Activated gamma-delta T cell treated with anti-CD3 and anti-CD28 coated beads, Interleukin-2, amount 50 U/mL, for 16 hours (primary cell): ENCODE measurements at regions not wholly inside any gene's neighbourhood (a gene's known extent, or its start where the extent isn't known, plus 50 kb on each side); places are given as distances from the start of the nearest gene placed in this dataset.

Experiments
- DNase-seq: peaks from one replicate; pipeline ENCODE4 v3.0.0-alpha.2; 2020; ENCODE audit warnings: low read depth

DNA sequence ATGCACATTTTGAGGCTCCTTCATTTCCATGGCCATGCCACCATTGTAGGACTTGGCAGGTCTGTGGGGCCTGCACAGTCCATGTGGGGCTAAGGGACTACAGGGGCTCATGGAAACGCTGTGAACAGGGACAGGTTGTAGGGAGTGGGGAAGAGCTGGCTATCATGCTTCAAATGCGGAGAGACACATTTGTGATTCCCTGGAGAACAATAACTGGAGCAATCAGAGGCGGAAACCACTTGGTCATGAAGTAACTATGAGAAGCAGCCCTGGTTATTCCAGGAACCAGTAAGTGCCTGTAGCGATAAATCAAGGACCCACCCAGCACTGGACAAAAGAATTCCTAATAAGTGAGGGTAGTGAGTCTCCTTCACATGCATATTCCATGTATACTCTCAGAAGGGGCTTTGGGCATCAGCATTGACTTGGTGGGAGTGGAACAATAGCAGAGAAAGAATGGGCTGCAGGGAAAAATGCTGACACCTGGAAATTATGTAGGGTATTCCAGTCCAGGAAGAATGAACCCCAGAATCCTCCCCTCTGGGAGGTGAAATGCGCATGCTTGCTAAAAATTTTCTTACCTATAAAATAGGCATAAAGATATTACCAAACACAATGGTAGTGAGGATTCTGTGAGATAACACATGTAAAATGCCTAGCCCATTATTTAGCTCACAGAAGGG lies 251.4 kb upstream of the ROPN1 start:
- no peak for DNase-seq

DNA sequence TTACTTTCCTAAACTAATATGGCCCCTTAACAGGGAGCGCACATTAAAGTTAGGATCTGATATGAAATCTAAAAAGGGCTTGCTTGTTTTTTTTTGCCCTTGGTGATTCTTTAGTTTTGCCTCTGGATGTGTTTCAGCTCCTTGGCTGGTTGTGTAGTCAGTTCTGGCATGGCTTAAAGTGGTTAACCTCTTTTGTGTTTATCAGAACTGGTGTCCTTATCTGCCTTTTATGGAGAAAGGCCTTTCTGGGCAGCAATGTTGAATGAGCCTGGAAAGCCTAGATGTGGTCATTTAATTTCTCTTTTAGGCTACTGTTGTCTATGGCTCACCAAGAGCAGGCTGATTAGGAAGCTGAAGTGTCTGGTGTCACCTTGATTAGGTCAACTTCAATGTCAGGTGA lies 254.5 kb upstream of the ROPN1 start:
- DNase-seq: no peak

DNA sequence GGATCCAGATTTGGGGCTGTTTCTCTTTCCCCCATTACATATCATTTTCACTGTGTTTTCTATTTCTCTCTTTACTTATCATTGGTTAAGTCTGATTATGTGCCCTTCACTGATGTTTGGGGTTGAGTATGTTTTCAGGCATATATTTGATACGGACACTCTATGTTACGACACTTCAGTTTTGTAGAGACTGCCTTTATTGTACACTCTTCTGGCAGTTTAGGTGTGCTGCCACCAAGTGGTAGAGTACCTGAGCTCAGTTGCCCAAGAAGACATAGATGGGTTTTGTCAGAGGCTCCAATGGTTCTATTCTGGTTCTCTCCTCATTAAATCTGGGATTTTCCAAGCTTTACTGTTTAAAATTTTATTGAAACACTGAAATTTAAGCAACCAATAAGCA lies 255.0 kb upstream of the ROPN1 start:
- DNase-seq: no peak

DNA sequence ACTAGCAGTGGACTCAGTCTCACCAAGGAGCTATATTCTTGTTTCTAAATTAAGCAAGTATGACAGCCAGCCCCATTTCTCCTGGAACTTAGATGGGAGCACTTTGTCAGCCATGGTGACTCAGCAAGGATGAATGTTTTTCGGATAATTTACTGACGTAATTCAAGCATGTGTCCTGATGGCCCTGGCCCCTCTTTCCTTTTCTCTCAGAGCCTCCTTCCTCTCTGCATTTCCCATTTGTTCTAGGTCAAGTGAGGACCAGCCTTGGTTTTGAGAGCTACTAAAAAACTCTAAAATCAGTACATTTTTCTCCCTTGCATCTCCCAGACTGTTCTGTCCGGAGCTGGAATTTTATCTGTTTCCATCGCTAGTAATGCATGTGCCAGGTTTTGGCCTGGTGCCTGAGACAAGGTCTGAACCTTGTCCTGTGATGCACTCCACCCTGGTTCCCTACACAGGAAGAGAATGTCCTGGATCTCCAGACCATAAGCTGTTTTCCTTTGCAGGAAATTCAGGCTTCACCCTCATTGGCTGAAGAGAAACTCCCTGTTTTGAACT lies 256.6 kb upstream of the ROPN1 start:
- DNase-seq: no peak

DNA sequence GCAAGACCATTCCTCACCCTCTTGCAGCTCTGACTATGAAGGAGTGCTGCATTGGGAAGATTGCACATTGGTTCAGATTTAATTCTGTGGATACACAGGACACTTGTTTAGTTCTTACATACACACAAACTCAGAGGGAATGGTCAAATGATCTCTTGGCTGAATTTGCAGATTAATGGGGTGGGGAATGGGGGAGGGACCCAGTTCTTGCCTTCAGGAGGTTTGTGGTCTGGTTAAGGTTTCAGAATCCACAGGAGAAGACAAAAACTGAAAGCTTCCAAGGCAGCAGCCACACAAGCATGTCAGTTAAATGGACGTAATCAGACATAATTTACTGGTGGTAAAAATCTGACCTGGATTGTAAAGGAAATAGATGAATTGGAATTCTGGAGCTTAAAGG lies 257.1 kb upstream of the ROPN1 start:
- DNase-seq: no peak

DNA sequence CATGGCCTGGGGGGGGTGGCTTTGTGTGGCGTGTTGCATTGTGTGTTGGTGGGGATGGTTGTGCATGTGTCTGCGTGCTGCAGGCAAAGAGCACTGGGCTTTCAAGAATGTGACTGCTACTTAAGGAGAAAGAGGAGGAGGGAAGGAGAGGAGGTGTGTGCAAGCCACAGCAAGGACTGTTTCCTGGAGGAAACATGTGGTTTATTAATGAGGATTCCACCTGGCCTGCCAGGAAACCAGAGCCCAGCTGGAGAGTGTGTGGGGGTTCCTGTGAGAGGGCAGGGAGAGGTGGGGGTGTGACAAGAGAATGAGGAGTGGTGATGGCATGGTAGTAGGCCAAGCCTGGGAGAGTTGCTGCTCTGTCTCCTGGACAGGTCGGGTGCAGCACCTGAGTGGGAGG lies 258.1 kb upstream of the ROPN1 start:
- DNase-seq: no peak

DNA sequence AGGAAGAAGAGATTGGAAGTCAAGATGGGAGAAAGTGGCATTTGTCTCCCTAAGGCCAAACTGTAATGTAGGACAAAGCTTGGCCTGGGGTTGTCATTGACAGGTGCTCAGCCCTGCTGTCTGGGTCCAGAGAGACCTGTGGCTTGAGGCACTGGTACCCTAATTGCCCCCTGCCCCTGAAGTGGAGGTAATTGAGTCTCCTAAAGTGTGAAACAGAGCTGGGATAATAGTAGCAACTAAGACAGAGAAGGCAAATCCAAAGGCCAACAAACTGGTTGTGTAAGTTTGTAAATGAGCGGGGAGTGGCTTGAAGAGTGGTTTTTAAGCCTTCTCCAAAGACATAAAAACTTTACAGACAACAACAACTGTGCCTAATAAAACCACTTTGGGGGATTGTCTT lies 264.2 kb upstream of the ROPN1 start:
- no peak for DNase-seq

DNA sequence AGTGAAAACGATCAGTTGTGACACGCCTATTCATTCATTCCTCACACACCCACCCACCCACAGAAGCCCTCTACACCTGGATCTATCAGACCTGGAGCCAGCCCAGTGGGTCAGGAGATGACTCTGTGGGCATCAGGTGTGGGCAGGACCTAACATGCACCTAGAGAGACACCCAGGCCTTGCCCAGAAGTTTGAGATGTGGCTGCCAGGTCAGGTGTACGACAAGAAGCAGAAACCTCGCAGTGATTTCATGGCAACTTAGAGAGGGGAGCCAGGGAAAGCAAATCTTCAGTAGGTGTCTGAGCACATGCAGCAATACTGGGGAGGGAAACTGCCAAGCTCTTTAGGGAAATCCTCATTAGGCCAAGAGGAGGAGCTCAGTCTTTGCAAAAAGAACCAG lies 264.7 kb upstream of the ROPN1 start:
- no peak for DNase-seq

DNA sequence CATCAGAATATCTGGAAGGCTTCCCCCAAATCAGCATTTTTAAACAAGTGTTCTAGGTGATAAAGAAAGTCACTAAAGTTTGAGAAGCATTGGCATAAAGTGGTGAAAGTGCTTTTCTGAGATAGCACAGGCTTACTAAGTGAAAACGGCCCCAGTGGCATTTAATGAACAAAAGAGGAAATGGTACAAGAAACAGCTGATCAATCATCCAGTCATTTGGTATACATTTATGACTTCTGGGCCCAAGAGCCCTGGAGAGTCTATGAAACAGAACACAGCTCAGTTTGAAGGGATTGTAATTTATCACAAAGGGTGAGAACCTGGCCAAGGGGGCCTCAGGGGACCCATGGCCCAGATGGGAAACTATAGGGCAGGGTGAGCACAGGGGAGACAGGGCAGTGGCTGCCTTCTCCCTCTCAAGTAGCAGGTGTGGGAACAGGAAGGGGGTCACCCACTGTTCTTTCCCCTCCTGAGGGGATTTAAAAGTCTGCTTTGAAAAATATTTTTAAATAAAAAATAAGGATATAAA lies 265.5 kb upstream of the ROPN1 start:
- no peak for DNase-seq

DNA sequence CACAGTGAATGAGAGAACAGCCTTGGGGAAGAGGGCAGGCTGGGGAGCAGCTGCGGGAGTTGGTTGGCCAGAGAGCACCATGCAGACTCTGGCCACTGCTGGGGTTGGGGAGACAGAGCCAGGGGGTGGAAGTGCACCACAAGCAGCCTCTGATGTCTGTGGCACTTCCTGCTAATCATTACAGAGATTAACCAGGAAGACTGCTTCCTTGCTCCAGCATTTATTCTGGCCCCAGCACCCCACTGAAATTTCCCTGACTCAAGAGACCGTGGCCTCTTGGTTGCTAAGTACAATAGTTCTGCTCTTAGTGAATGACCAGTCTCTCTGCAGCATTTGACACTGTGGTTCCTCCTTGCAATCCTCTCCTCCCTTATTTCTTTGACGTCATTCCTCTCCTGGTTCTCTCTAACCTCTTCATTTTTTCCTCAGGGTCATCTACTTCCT lies 266.2 kb upstream of the ROPN1 start:
- DNase-seq: no peak

DNA sequence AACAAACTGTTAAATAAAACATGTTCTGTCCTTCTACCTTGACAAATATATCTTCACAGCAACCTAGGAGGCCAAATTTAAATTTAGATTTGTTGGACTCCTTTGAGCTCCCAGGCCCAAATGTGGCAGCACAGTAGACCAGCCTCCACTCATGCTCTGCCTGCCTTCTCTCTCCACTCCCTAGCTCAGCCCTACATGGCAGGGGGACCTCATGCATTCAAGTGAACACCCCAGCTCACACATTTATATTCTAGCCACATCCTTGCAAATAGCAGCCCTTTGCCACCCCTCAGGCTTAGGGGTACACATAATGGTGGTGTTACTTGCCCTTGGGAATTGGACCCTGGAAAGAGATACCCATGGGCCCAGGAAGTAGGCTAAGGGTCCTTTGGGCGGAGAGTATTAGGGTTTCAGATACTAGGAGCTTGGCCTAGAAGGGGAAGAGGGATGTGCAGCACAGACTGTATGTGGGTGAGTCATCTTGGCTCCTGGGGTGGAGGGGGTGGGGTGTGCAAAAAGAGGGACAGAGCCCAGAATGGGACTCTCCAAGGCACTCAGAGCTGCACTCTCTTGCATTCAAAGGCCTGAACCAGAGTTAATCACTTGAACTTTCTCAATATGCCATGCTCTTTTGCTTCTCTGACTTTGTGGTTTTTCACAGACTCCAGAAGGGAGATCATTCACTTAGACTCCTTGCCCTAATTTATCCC lies 268.4 kb upstream of the ROPN1 start:
- no peak for DNase-seq

DNA sequence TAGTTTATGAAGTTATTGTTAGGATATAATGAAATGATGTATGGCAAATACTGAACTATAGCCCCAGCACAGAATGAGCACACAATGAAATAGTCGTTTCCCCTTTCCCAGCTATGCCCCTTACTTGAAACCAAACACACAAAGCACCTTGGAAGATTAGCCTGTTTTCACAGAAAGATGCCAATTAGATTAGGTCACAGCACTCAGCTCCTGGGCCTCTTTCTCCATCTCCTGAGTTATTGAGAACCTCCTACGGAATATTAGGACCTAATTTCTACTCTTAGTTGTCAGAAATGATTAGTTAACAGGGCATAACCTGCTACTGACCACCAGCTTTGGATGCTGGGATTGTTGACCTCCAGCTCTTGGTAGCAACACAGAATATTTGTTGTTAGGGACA lies 269.4 kb upstream of the ROPN1 start:
- DNase-seq: no peak

DNA sequence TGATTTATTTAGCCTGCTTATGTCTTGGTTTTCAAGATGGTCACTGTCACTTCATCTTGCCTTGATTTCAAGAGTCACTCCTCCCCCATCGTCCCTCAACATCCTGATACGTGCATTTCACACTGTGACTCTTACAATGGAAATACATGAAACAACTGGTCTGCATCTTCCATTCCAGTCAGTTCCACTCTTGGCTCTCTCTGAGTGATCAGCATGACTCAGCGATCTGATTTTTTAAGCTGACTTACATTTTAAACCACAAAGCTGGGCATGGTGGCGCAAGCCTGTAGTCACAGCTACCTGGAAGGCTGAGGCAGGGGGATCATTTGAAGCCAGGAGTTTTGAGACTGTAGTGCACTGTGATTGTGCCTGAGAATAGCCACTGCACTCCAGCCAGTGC lies 271.2 kb upstream of the ROPN1 start:
- DNase-seq: no peak

DNA sequence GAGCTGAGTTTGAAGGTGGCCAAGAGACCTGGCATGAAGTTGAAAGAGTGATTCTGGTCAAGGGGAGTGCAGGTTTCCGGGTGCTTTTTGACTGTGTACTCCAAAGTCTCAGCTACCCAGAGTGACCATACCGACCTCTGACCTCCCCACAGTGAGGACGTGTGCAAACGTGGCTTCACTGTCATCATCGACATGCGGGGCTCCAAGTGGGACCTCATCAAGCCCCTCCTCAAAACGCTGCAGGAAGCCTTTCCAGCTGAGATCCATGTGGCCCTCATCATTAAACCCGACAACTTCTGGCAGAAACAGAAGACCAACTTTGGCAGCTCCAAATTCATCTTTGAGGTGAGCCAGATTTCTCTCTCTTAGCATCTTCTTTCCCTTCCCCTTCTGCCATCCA lies 272.4 kb upstream of the ROPN1 start:
- no peak for DNase-seq

DNA sequence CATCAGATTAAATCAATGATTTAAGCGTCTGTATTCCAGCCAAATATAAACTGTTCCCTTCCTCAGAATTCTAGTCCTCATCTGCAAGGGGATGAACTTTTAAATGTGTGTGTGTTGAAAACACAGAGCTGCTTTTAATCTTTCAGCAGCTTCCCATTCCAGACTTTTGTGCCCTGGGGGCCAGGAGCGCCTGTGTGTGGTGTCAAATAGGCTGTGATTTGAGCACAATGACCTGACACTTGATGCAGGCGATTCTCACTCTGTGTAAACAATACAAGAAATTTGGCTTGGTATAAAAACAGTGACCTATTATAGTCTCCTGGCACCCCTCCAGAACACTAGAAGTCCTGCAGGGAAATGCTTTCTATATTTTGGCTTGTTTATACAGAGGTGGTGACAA lies 274.6 kb upstream of the ROPN1 start:
- no peak for DNase-seq

DNA sequence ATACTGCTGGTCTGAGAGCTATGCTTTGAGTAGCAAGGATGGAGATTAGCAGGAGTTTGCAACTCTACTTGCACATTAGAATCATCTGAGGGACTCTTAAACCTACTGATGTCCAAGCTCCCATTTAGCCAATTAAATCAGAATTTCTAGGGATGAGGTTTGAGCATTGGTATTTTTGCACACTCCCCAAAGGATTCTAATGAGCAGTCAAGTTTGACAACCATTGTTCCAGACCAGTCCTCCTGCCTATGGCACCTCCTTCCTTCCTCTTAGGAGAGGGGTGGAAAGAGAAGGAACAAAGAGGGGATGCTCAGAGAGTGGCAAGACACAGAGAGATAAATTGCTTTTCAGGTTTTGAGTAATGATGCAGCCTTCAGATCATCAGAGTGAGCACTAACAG lies 275.5 kb upstream of the ROPN1 start:
- DNase-seq: no peak

DNA sequence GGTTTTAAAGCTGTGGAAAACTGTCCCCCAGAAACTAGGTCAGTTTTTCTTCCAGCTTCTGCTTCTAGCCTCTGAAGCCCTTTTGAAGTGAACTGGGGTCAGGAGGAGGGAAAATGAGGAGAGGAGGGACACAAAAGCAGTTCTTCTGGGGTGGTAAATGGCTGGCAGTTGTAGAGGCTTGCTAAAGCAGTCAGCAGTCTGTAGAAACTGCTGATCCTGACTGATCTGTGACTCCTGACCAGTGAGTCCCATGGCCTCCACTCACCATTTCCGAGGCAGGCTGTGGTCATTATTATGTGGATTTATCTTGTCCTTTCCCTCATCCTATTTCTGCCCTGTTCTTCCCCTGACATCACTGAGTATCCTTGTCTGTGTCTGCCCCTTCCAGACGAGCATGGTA lies 276.4 kb upstream of the ROPN1 start:
- no peak for DNase-seq

DNA sequence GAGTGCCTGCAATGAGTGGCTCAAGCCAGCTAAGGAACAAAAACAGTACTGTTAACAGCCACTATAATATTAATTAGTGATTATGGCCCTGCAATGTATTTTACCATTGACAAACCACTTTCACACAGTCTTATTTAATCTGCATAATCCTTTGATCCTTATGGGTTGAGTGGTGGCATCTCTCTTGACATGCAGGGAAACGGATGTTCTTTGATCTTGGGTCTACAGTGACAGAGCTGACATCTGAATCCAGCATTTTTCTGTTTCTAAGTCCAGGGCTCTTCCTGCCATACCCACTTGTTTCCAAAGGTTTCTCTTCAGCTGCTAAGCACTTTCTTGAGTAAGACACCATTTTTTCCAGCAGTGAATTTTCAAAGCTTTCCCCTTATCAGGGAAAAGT lies 277.7 kb upstream of the ROPN1 start:
- no peak for DNase-seq

DNA sequence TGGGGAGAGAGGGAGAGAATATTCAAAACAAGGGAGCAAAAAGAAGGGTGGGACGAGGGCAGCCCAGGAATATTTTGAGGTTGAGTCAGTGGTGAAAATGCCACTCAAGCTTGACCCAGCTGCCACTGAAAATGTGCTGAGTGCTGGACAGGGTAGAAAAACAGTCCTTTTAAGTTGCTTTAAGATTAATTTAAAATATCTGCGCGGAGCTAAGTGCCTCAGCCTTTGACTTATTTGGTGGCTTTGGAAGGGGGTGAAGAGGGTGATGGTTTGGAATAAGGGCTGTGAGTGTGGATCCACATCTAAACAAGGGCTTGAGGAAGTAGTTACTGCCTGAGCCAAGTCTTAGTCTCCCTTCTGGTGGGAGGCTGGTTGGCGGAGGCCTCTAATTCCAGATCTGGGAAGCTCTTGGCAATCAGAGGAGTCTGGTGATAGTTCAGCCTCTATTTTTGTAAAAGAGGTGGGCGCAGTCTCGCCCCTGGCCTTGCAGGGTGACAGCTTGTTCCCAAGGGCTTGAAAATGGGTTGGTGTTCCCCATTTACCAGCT lies 280.8 kb upstream of the ROPN1 start:
- DNase-seq: no peak

DNA sequence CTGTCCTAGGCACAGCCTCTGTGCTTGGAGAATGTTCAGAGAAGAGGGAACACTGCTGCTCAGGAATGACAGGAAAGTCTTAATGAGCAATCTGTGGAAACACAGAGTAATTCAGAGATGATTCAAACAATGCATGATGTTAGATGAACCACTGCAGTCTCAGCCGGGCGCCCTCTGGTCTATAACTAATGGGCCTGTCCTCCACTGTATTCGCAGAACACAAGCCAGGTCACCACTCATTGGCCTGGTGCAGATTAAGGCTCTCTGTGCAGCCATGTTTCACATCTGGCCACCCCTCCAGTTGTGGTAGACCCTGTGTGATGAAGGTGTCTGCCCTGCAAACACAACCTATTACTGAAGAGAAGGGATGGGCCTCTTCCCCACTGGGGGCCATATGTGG lies 281.7 kb upstream of the ROPN1 start:
- no peak for DNase-seq

DNA sequence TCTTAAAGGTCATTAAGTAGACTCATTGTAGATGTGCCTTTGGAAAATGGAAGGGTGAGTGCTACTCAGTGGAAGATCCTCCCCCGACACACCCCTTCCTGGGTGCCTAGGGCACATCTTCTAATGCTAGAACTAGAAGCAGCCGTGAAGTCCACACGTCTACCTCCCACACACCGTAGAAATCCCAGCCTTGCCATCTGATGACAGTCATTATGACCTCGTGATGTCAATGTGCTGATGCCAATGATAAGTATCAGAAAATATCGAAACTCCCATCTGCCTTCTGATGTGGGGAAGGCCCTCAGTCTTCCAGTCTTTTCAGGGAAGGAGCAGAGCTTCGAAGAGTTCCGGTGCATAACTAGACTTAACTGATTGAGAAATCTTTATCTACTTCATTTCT lies 282.1 kb upstream of the ROPN1 start:
- DNase-seq: no peak

DNA sequence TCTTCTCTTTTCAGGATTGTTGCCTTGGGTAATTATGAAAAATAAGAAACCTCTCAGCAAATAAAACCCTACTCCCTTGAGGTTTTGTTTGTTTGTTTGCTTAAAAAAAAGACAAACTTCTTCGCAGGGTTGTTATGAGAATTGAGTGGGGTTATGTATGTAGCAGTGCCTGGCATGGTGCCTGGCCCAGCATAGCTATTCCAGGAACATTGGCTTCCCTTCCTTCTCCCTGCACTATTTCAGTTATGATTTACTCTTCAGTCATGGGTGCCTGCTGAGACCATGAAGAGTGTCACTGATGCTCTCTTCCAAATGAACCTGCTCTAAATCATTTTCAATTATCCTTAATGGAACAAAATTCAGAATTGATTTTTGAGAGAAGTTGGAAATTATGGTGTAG lies 283.5 kb upstream of the ROPN1 start:
- DNase-seq: no peak

DNA sequence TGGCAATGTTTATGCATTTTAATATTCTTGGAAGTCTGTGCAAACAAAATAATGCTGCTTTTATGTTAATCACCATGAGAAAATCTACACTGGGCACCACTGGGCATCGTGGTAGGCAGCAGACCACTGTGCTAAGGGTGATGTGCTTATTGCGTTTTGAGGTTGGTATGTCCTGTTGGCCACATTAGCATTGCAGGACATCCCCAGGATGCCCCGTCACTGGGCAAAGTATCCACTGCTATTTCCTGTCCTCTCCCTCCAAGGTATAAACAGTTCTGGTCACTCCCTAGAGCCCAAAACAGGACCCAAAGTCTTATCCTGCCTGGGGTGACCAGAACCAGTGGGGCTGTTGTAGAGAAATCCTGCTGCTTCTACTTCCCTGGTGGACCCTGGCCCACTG lies 284.2 kb upstream of the ROPN1 start:
- no peak for DNase-seq
